GM12891 (cell line): ENCODE measurements at regions not wholly inside any gene's neighbourhood (a gene's known extent, or its start where the extent isn't known, plus 50 kb on each side); places are given as distances from the start of the nearest gene placed in this dataset.
A peak's percentile ranks its signal among the peaks of the same experiment; 100 is the strongest.

Source experiments
- DNase-seq: peaks from one replicate; pipeline ENCODE4 v3.0.0; 2011; ENCODE audit warnings: low spot score; ENCODE audit not compliant: insufficient read length
- FAIRE-seq: peaks from 2 replicates; lab custom pipeline; 2011; peaks lifted over from hg19 to GRCh38; lab: Jason Lieb, UNC
- PAX5 ChIP-seq: IDR thresholded peaks from 2 replicates; pipeline ENCODE4 v1.6.1; 2011; ENCODE audit warnings: low read length, moderate library complexity, mild to moderate bottlenecking; ENCODE audit not compliant: insufficient read depth, severe bottlenecking
- POLR2A ChIP-seq: IDR thresholded peaks from 2 replicates; pipeline ENCODE4 v1.6.1; 2011; ENCODE audit warnings: low read depth, low read length, control low read depth
- POLR2AphosphoS5 ChIP-seq: IDR thresholded peaks from 2 replicates; pipeline ENCODE4 v1.6.1; 2011; ENCODE audit warnings: low read depth, low read length, control low read depth
- POU2F2 ChIP-seq: IDR thresholded peaks from 2 replicates; pipeline ENCODE4 v1.6.1; 2011; ENCODE audit warnings: low read depth, mild to moderate bottlenecking, control low read depth, low read length, moderate library complexity
- SPI1 ChIP-seq: IDR thresholded peaks from 2 replicates; pipeline ENCODE4 v1.6.1; 2011; ENCODE audit warnings: low read depth, low read length, control low read depth
- TAF1 ChIP-seq: IDR thresholded peaks from 2 replicates; pipeline ENCODE4 v1.6.1; 2011; ENCODE audit warnings: low read depth, low read length, control low read depth

GRCh38 chr2:34110392-34110791 is 511.3 kb upstream of the FAM98A start:
- DNase-seq (no peak), FAIRE-seq (no peak)
- TF ChIP-seq PAX5 (no peak), TAF1 (no peak), POLR2A (no peak), POLR2AphosphoS5 (no peak), SPI1 (no peak)

GRCh38 chr2:34107811-34108210 is 508.7 kb upstream of the FAM98A start:
- no peak for TF ChIP-seq TAF1
- no peak for TF ChIP-seq SPI1
- TF ChIP-seq PAX5: no peak
- TF ChIP-seq POU2F2: no peak
- no peak for TF ChIP-seq POLR2AphosphoS5
- no peak for TF ChIP-seq POLR2A
- FAIRE-seq (no peak), DNase-seq (no peak)

GRCh38 chr2:34105006-34105767 is 506.1 kb upstream of the FAM98A start:
- FAIRE-seq (no peak), DNase-seq (no peak)
- no peak for TF ChIP-seq POU2F2
- TF ChIP-seq POLR2AphosphoS5: no peak
- no peak for TF ChIP-seq TAF1
- no peak for TF ChIP-seq POLR2A
- TF ChIP-seq SPI1: no peak
- no peak for TF ChIP-seq PAX5

- DNase-seq (no peak), FAIRE-seq (no peak)
These were observed 505.5 kb upstream of the FAM98A start for GRCh38 chr2:34104601-34105000.

GRCh38 chr2:34103437-34103836 is 504.3 kb upstream of the FAM98A start:
- FAIRE-seq (no peak), DNase-seq (no peak)
- TF ChIP-seq TAF1: no peak
- no peak for TF ChIP-seq SPI1
- no peak for TF ChIP-seq POU2F2
- no peak for TF ChIP-seq POLR2AphosphoS5
- TF ChIP-seq POLR2A: no peak
- TF ChIP-seq PAX5: no peak

More at GRCh38 chr2:34104601-34105000, 505.5 kb upstream of the FAM98A start:
- TF ChIP-seq POU2F2 (no peak), PAX5 (no peak), TAF1 (no peak), SPI1 (no peak), POLR2AphosphoS5 (no peak), POLR2A (no peak)

- TF ChIP-seq SPI1: no peak
- DNase-seq (no peak), FAIRE-seq (no peak)
These were observed 503.2 kb upstream of the FAM98A start for GRCh38 chr2:34102339-34102738.

- TF ChIP-seq SPI1: no peak
- no peak for TF ChIP-seq PAX5
- no peak for TF ChIP-seq POLR2AphosphoS5
- no peak for TF ChIP-seq POLR2A
- TF ChIP-seq TAF1: no peak
- no peak for TF ChIP-seq POU2F2
- FAIRE-seq: no peak
- DNase-seq: no peak
These were observed 500.3 kb upstream of the FAM98A start for GRCh38 chr2:34099377-34099776.

- DNase-seq: no peak
- FAIRE-seq: no peak
- TF ChIP-seq TAF1 (no peak), PAX5 (no peak), POU2F2 (no peak), POLR2AphosphoS5 (no peak), POLR2A (no peak), SPI1 (no peak)
These were observed 499.2 kb upstream of the FAM98A start for GRCh38 chr2:34098256-34098655.

- no peak for DNase-seq
- TF ChIP-seq TAF1 (no peak), POLR2AphosphoS5 (no peak), SPI1 (no peak), POLR2A (no peak), POU2F2 (no peak), PAX5 (no peak)
- FAIRE-seq: peak; percentile 82
These were observed 497.6 kb upstream of the FAM98A start for GRCh38 chr2:34096562-34097171.

- no peak for DNase-seq
- TF ChIP-seq SPI1 (no peak), POLR2A (no peak), TAF1 (no peak)
- no peak for FAIRE-seq
These were observed 494.7 kb upstream of the FAM98A start for GRCh38 chr2:34093790-34094189.
